ENCODE measurements at regions not wholly inside any gene's neighbourhood (a gene's known extent, or its start where the extent isn't known, plus 50 kb on each side); places are given as distances from the start of the nearest gene placed in this dataset.

DNA sequence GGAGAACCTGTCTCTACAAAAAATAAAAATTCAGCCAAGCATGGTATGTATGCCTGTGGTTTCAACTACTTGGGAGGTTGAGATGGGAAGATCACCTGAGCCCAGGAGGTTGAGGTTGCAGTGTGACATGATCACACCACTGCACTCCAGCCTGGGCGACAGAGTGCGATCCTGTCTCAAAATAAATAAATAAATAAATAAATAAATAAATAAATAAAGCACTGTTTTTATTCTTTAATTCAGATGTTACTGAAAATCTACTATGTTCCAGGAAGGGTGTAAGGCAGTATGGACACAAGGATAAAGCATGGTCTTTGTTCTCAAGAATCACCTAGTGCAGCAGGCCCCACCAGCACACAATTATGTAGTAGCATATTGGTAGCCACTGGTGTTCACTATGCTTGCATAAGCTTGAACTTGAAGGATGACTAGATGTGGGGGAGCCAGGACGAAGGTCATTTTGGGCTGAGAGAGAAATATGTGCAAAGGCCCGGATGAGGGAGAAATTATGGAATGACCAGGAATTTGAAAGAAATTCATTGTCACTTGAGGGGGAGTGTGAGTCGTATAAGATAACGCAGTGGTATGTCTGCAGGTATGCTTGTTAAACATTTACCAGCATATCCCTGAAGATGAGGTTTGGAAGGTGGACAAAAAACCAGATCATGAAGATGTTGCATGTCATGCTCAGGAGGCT is 70.2 kb upstream of the CD180 start (continued):
- TF ChIP-seq, protein P1, sequence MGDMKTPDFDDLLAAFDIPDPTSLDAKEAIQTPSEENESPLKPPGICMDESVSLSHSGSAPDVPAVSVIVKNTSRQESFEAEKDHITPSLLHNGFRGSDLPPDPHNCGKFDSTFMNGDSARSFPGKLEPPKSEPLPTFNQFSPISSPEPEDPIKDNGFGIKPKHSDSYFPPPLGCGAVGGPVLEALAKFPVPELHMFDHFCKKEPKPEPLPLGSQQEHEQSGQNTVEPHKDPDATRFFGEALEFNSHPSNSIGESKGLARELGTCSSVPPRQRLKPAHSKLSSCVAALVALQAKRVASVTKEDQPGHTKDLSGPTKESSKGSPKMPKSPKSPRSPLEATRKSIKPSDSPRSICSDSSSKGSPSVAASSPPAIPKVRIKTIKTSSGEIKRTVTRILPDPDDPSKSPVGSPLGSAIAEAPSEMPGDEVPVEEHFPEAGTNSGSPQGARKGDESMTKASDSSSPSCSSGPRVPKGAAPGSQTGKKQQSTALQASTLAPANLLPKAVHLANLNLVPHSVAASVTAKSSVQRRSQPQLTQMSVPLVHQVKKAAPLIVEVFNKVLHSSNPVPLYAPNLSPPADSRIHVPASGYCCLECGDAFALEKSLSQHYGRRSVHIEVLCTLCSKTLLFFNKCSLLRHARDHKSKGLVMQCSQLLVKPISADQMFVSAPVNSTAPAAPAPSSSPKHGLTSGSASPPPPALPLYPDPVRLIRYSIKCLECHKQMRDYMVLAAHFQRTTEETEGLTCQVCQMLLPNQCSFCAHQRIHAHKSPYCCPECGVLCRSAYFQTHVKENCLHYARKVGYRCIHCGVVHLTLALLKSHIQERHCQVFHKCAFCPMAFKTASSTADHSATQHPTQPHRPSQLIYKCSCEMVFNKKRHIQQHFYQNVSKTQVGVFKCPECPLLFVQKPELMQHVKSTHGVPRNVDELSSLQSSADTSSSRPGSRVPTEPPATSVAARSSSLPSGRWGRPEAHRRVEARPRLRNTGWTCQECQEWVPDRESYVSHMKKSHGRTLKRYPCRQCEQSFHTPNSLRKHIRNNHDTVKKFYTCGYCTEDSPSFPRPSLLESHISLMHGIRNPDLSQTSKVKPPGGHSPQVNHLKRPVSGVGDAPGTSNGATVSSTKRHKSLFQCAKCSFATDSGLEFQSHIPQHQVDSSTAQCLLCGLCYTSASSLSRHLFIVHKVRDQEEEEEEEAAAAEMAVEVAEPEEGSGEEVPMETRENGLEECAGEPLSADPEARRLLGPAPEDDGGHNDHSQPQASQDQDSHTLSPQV (IDR thresholded peaks at IDR 0.05) = no peak

DNA sequence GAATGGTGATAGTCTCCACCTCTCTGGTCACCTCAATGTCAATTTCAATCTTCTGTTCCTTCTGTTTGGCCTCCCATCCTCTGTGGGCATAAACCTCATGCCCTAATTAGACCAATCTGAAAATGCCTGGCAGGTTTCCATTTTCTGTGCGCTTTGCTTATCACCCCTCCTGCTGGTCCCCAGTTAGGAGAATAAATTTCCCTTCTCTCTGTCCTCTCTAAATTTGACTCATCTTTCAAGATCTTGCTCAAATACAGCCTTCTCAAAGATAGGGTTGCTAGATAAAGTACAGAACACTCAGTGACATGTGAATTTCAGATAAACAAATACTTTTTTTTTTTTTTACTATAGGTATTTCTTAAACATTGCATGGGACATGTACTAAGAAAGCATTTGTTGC is 69.4 kb upstream of the CD180 start:
- ATAC-seq (no peak), FAIRE-seq (no peak), DNase-seq (ENCODE audit: low read depth, low spot score) (no peak)
- H2AFZ ChIP-seq (ENCODE audit: control insufficient read depth, low read depth, low read length) = no peak overlapping the region
- H3K9me3 ChIP-seq (replicated peaks; ENCODE audit: control insufficient read depth, insufficient read depth, low read length) = no peaks in the 10 kb centered on the region; the same call in 2 of the 3 replicates
- ChIA-PET RAD21 (ENCODE audit: unreplicated experiment) (interaction anchor here (0.6 kb wide), 1 partner anchor 94 kb away, joined by 3 read pairs; no protein-coding TSS in a partner anchor), POLR2A (no interaction called here), SMC1A (ENCODE audit: uncharacterized antibody, unreplicated experiment) (no interaction called here), CTCF (no interaction called here)
- no peaks in the 10 kb centered on the region for H4K20me1 ChIP-seq (ENCODE audit: control insufficient read depth, insufficient read depth)
- H3K36me3 ChIP-seq (ENCODE audit: control insufficient read depth in 2 of 2, insufficient read depth in 2 of 2, low read length in 1 of 2) = no peaks in the 10 kb centered on the region
- no peak overlapping the region for H3K4me3 ChIP-seq
- in situ Hi-C loops (cut with MboI) = no loop called here
- H3K9ac ChIP-seq (ENCODE audit: control insufficient read depth, insufficient read depth, low read length) = no peak overlapping the region
- H3K79me2 ChIP-seq (ENCODE audit: control insufficient read depth, insufficient read depth, low read length) = no peaks in the 10 kb centered on the region
- no peak for TF ChIP-seq HCFC1 (IDR thresholded peaks at IDR 0.05; ENCODE audit: low read length)
- no peak for TF ChIP-seq NFXL1 (IDR thresholded peaks at IDR 0.05; ENCODE audit: borderline replicate concordance)
- TF ChIP-seq, protein P2, sequence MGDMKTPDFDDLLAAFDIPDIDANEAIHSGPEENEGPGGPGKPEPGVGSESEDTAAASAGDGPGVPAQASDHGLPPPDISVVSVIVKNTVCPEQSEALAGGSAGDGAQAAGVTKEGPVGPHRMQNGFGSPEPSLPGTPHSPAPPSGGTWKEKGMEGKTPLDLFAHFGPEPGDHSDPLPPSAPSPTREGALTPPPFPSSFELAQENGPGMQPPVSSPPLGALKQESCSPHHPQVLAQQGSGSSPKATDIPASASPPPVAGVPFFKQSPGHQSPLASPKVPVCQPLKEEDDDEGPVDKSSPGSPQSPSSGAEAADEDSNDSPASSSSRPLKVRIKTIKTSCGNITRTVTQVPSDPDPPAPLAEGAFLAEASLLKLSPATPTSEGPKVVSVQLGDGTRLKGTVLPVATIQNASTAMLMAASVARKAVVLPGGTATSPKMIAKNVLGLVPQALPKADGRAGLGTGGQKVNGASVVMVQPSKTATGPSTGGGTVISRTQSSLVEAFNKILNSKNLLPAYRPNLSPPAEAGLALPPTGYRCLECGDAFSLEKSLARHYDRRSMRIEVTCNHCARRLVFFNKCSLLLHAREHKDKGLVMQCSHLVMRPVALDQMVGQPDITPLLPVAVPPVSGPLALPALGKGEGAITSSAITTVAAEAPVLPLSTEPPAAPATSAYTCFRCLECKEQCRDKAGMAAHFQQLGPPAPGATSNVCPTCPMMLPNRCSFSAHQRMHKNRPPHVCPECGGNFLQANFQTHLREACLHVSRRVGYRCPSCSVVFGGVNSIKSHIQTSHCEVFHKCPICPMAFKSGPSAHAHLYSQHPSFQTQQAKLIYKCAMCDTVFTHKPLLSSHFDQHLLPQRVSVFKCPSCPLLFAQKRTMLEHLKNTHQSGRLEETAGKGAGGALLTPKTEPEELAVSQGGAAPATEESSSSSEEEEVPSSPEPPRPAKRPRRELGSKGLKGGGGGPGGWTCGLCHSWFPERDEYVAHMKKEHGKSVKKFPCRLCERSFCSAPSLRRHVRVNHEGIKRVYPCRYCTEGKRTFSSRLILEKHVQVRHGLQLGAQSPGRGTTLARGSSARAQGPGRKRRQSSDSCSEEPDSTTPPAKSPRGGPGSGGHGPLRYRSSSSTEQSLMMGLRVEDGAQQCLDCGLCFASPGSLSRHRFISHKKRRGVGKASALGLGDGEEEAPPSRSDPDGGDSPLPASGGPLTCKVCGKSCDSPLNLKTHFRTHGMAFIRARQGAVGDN (IDR thresholded peaks at IDR 0.05) = no peak
- TF ChIP-seq SPI1 (IDR thresholded peaks at IDR 0.05; ENCODE audit: borderline replicate concordance, insufficient read depth, low read depth, low read length) = no peak
- TF ChIP-seq, protein P3, sequence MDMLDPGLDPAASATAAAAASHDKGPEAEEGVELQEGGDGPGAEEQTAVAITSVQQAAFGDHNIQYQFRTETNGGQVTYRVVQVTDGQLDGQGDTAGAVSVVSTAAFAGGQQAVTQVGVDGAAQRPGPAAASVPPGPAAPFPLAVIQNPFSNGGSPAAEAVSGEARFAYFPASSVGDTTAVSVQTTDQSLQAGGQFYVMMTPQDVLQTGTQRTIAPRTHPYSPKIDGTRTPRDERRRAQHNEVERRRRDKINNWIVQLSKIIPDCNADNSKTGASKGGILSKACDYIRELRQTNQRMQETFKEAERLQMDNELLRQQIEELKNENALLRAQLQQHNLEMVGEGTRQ (IDR thresholded peaks at IDR 0.05; ENCODE audit: borderline replicate concordance, low read depth, low read length) = no peak
- no peak for TF ChIP-seq ETV6 (conservative IDR thresholded peaks at IDR 0.05 in 1 of 2, IDR thresholded peaks at IDR 0.05 in 1 of 2; ENCODE audit: borderline replicate concordance in 1 of 2, low read depth in 1 of 2)
- TF ChIP-seq, protein P4, sequence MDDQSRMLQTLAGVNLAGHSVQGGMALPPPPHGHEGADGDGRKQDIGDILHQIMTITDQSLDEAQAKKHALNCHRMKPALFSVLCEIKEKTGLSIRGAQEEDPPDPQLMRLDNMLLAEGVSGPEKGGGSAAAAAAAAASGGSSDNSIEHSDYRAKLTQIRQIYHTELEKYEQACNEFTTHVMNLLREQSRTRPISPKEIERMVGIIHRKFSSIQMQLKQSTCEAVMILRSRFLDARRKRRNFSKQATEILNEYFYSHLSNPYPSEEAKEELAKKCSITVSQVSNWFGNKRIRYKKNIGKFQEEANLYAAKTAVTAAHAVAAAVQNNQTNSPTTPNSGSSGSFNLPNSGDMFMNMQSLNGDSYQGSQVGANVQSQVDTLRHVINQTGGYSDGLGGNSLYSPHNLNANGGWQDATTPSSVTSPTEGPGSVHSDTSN (IDR thresholded peaks at IDR 0.05; ENCODE audit: insufficient replicate concordance, low read depth, low read length) = no peak
- TF ChIP-seq MEF2B (IDR thresholded peaks at IDR 0.05; ENCODE audit: partially characterized antibody, poor library complexity, severe bottlenecking) = no peak
- TF ChIP-seq EP300 (IDR thresholded peaks at IDR 0.05; ENCODE audit: borderline replicate concordance in 1 of 2, control insufficient read depth in 1 of 2, low read depth in 2 of 2, low read length in 2 of 2) = no peak
- BruUV-seq (replicated peaks) = no TSS peak
- no peaks in the 10 kb centered on the region for H3K27me3 ChIP-seq (replicated peaks in 1 of 2; ENCODE audit: control insufficient read depth in 2 of 2, insufficient read depth in 2 of 2, low read length in 1 of 2)
- H3K4me1 ChIP-seq (ENCODE audit: control insufficient read depth, insufficient read depth, low read length) = no peaks in the 10 kb centered on the region
- H3K4me2 ChIP-seq (ENCODE audit: control insufficient read depth, insufficient read depth) = no peak overlapping the region
- 0% methylated on average over 1 of the region's 1 CpG for WGBS (ENCODE audit: insufficient coverage, insufficient replicate concordance, low lambda C conversion rate, missing lambda C conversion rate)
- intact Hi-C loops (cut with micrococcal nuclease; ENCODE audit: unreplicated experiment) = no loop called here
- no peak overlapping the region for H3K27ac ChIP-seq (ENCODE audit: control insufficient read depth, insufficient read depth)
